ENCODE measurements at regions not wholly inside any gene's neighbourhood (a gene's known extent, or its start where the extent isn't known, plus 50 kb on each side); places are given as distances from the start of the nearest gene placed in this dataset.
"Not testable (repeated sequence)": the region's sequence is repeated elsewhere in the genome, so short reads cannot be mapped to it uniquely, and the experiment has no call there.

GRCh38 chr1:234957330-234958065 lies 171.1 kb downstream of the TOMM20 start:
- DNase-seq: no peak

- DNase-seq: no peak
These were observed 171.8 kb downstream of the TOMM20 start for GRCh38 chr1:234956821-234957329.

- DNase-seq: no peak
These were observed 173.4 kb downstream of the TOMM20 start for GRCh38 chr1:234955107-234955731.

- no peak for DNase-seq
These were observed 174.0 kb downstream of the TOMM20 start for GRCh38 chr1:234954613-234955012.

- DNase-seq: no peak
These were observed 174.8 kb downstream of the TOMM20 start for GRCh38 chr1:234953655-234954405.

GRCh38 chr1:234950598-234950997 lies 178.0 kb downstream of the TOMM20 start:
- no peak for DNase-seq

- DNase-seq: not testable (repeated sequence)
These were observed 179.1 kb downstream of the TOMM20 start for GRCh38 chr1:234949528-234949927.

GRCh38 chr1:234944439-234945344 lies 183.9 kb downstream of the TOMM20 start:
- no peak for DNase-seq

GRCh38 chr1:234943836-234944402 lies 184.7 kb downstream of the TOMM20 start:
- DNase-seq: no peak

- DNase-seq: no peak
These were observed 185.6 kb downstream of the TOMM20 start for GRCh38 chr1:234942879-234943506.

GRCh38 chr1:234942012-234942332 lies 186.7 kb downstream of the TOMM20 start:
- DNase-seq: no peak

GRCh38 chr1:234941321-234942011 lies 187.2 kb downstream of the TOMM20 start:
- DNase-seq: no peak

GRCh38 chr1:234940841-234941240 lies 187.8 kb downstream of the TOMM20 start:
- DNase-seq: no peak

- DNase-seq: no peak
These were observed 189.7 kb downstream of the TOMM20 start for GRCh38 chr1:234938924-234939323.

- DNase-seq: no peak
These were observed 190.5 kb downstream of the TOMM20 start for GRCh38 chr1:234938135-234938534.

GRCh38 chr1:234936612-234937389 lies 191.8 kb downstream of the TOMM20 start:
- DNase-seq: no peak

- no peak for DNase-seq
These were observed 194.0 kb downstream of the TOMM20 start for GRCh38 chr1:234934611-234935033.

- DNase-seq: no peak
These were observed 195.2 kb downstream of the TOMM20 start for GRCh38 chr1:234933475-234933874.

- no peak for DNase-seq
These were observed 195.9 kb downstream of the TOMM20 start for GRCh38 chr1:234932511-234933430.
